G401 (cell line): ENCODE measurements at regions not wholly inside any gene's neighbourhood (a gene's known extent, or its start where the extent isn't known, plus 50 kb on each side); places are given as distances from the start of the nearest gene placed in this dataset.

ENCODE experiments used
- DNase-seq: peaks from one replicate; pipeline ENCODE4 v3.0.0-alpha.2; 2015; ENCODE audit warnings: low spot score
- in situ Hi-C: cut with HindIII; loops from 2 replicates; pipeline ENCODE4 v1.10.0; 2016; ENCODE audit warnings: low sequenced_read_pairs, mixed read lengths

- DNase-seq = no peak
- in situ Hi-C loops = no loop called here
These were observed 245.7 kb upstream of the HES1 start for GRCh38 chr3:193890016-193890897.

GRCh38 chr3:193894121-193894863 lies 241.7 kb upstream of the HES1 start:
- DNase-seq = no peak
- in situ Hi-C loops = no loop called here

GRCh38 chr3:193895409-193895808 lies 240.5 kb upstream of the HES1 start:
- in situ Hi-C loops = no loop called here
- DNase-seq = no peak

DNA sequence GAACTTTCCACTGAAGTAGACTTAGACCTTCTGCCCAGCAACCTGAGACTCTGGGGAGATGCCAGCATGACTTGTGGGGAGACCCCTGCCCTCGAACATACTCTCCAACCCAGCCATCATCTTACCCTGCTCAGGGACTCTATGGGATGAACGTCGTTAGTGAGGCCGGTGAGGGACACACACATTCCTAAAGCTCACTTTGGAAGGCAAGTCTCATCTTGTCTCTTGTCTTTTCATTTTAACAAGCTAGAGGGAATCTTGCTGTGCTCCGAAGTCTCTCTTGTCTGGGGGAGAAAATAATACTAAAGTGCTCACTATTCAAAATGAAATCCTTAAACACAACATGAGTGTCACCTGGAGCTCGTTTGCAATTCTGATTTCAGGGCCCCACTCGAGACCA lies 239.5 kb upstream of the HES1 start:
- in situ Hi-C loops = no loop called here

GRCh38 chr3:193897288-193897687 lies 238.7 kb upstream of the HES1 start:
- in situ Hi-C loops = no loop called here
- no peak for DNase-seq

More for the DNA sequence above, 239.5 kb upstream of the HES1 start:
- no peak for DNase-seq

DNA sequence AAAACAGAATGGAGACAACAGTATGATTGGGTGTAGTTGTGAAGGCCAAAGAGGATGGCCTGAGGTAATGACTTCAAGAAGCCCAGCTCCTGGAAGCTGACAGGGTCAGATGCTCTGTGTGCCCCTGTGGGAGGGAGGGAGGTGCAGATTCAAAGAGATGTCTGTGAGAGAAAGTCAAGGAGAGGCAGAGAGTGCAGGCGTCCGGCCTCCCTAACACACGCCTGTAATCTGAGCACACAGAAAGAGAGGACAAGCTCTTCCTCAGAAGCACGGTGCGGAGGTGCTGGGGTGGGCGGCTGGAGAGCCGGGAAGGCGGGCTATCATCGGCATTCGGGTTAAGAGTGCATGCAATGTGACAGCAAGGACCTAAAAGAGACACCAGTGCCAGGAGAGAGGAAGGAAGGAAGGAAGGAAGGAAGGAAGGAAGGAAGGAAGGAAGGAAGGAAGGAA lies 238.2 kb upstream of the HES1 start:
- DNase-seq = no peak

GRCh38 chr3:193899001-193899400 lies 236.9 kb upstream of the HES1 start:
- in situ Hi-C loops = no loop called here
- no peak for DNase-seq

More for the DNA sequence above, 238.2 kb upstream of the HES1 start:
- in situ Hi-C loops = no loop called here

DNA sequence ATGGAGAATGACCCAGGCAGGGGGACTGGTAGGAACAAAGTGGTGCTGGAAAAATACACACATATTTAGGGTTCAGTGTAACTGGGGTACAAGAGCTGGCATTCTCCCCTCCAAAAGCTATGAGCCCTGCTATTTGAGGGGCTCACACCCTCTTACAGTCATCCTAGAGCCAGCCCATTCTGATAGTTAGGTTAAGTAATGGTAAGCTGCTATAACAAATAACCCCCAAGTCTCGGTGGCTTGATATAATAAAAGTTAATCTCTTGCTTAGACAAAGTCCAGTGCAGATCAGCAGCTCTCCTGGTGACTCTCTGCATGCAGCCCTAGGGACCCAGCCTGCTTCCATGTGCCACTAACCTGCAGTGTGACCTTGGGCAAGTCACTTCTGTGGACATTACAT lies 234.9 kb upstream of the HES1 start:
- in situ Hi-C loops = no loop called here
- no peak for DNase-seq

DNA sequence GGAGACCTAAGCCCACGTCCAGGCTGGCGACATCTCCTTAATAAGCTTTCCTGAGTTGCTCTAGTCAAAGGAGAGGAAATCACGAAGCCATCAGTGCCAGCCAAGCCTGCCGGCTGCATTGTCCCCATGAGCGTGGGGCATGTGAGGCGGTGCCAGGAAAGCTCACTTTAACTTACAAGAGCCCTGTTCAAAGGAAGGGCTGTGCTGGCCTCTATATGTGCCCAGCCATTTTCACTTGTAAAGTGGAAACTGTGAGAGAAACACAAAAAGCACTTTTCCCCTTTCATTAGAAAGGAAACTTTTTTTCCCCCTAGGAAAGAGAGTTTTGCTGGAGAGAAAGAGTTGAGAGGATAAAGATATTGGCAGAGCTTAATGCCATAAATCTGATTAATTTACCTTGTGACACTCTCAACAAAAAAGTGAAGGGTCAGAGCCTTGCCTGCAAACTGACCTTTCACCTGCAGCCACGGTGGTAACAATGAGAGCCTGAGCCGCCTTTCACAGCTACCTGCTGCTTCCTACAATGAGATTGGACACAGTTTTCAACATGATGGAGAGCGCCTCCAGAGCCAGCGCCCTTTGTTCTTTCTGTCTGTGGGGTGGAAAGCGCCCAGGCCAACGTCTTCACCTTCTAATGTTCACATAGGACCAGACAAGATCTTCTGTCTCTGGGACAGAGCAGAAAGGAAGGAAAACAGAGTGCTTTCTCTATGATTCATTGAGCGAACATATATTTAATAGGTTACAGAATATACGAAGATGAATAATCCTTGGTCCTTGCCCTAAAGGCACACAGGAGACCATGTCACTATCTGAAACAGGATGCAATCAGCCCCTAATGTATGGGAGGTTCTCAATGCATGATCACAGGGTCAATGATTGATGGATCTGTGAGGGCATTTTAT lies 233.1 kb upstream of the HES1 start:
- no peak for DNase-seq
- in situ Hi-C loops = no loop called here

DNA sequence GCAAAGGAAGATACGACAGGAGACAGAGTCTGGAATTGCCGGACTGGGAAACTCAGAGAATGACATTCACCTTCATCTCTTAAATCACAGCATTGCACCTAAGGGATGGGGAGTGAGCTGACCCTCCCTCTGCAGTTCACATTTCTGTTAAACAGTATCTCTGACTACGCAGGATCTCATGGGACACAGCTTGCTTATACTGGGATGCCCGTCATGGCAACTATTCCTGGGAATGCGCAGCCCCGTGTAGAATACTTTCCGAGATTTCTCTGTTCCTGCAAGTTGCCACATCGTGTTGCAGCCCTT lies 232.5 kb upstream of the HES1 start:
- in situ Hi-C loops = no loop called here
- DNase-seq = no peak

DNA sequence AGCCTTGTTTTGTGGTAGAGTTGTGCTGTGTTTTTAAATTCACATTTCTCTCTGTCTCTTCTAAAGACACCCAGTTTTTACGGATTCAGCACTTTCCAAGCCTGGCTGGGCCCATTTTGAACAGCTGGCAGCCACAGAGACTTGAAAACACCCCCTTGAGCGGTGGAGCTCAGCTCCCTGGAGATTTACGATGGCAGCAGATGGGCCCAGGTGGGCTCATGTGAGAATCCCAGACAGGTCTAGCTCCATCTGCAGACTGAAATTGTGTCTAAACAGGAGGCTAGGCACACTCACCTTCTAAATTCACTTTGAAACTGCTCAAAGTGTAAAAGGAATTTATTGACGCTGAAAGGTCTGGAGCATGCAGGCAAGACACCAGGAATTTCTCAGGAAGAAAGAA lies 232.0 kb upstream of the HES1 start:
- in situ Hi-C loops = no loop called here
- no peak for DNase-seq

DNA sequence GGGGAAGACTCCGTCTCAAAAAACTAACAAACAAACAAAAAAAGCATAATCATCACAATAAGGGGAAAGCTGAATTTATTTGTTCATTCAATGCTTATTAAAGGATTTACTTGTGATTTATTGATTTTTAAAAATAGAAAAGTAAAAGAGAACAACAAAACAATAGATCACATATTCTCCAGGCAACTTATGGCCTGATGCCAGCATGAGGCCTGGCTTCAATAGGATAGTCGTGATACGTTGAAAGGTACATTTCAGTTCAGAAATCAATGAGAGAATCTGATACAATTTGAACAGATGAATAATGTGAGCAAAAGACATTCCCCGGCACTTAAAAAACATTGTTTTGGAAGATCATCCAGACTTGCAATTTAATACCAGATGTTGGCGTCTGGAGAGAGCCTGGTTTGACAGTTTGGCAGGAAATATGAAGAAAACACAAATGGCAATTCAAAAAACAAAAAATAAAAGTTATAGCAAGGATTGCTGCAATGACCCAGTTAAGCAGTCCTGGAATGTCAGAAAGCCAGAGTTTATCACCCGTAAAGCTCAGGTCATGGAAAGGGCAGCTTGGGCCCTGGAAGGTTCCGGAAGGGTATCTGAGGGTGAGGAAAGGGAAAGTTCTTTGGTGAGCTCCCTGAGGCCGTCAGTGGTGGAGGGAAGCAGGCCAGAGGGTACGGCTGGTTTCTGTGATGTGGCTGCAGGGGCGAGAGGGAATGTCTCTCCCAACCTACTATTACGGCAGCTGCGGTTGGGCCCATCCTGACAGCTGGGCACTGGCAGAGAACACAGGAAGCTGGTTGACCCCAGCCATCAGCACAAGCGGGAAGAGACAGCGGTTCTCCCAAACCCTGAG lies 230.2 kb upstream of the HES1 start:
- DNase-seq = no peak
- in situ Hi-C loops = no loop called here

DNA sequence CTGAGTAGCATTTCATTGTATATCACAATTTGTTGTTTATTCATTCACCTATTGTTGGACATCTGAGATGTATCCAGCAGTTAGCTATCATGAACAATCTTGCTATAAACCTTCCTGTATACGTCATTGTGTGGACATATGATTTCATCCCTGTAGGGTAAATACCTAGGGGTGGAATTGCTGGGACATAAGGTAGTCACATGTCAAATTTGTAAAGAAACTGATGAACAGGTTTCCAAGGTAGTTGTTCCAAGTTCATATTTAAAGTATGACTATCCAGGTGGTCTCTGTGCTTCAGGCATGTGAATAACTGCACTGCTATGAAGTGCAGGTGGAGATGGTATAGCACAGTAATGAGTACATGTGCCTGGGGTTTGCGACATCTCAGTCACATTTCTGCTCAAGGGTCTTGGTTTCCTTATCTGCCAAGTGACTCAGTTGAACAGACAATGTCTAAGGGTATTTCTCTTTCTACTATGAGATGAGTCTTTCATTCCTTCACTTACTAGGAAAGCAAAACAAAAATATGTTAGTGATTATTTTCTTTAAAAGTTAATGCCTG lies 229.0 kb upstream of the HES1 start:
- in situ Hi-C loops = no loop called here

GRCh38 chr3:193908181-193908744 lies 227.7 kb upstream of the HES1 start:
- DNase-seq = no peak
- in situ Hi-C loops = no loop called here

More for the DNA sequence above, 229.0 kb upstream of the HES1 start:
- no peak for DNase-seq

- in situ Hi-C loops = no loop called here
- no peak for DNase-seq
These were observed 226.6 kb upstream of the HES1 start for GRCh38 chr3:193909387-193909786.

DNA sequence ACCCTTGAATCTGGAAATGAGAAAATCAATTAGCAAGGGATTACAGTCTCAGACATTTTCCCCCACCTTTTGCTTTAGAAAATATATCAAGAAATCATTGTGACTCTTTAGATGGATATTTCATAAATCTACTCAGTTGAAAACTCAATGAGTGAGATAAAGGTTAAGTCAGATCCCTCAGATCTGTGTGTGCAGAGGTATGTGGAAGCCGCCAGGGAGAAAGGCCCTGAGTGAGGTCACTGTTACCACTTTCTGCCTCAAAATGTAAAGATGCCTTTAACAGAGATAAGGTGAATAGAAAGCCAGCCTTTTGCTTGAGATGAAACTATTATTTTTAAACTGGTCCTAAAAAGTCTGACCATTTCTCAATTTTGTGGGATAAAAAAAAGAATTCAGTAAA lies 225.6 kb upstream of the HES1 start:
- no peak for DNase-seq
- in situ Hi-C loops = no loop called here

- in situ Hi-C loops = no loop called here
- DNase-seq = no peak
These were observed 224.8 kb upstream of the HES1 start for GRCh38 chr3:193910886-193911738.
